Breast epithelium (tissue), 4 donors: ENCODE measurements at regions not wholly inside any gene's neighbourhood (a gene's known extent, or its start where the extent isn't known, plus 50 kb on each side); places are given as distances from the start of the nearest gene placed in this dataset.
A peak's percentile ranks its signal among the peaks of the same experiment; 100 is the strongest.

ENCODE experiments used
- DNase-seq, 2 donors: peaks; one replicate each; pipeline ENCODE4 v3.0.0-alpha.2; 2019; ENCODE audit warnings: low spot score in 2 of 2
- H3K27ac ChIP-seq, 2 donors: fragments of 200-600 bp; sonication (generic) in 1 of 2; one replicate each; pipeline ENCODE4 v1.5.1; 2016 to 2019; ENCODE audit warnings: mild to moderate bottlenecking in 1 of 2
- H3K27me3 ChIP-seq, 2 donors: fragments of 200-600 bp; sonication (generic) in 1 of 2; one replicate each; pipeline versions ENCODE4 v1.5.1 to v1.6.0; 2017 to 2019; ENCODE audit warnings: control low read depth in 1 of 2, mild to moderate bottlenecking in 1 of 2
- H3K36me3 ChIP-seq: fragments of 200-600 bp; one replicate; pipeline ENCODE4 v1.5.1; 2019
- H3K4me1 ChIP-seq, 2 donors: fragments of 200-600 bp; sonication (generic); one replicate each; pipeline ENCODE4 v1.5.1; 2016 to 2019; ENCODE audit warnings: control low read depth in 1 of 2
- H3K4me3 ChIP-seq, 3 donors: fragments of 200-600 bp; sonication (generic); 1 replicate in 2 of 3; 2 replicates in 1 of 3; pipeline ENCODE4 v1.5.1; 2016 to 2019; ENCODE audit warnings: mild to moderate bottlenecking in 3 of 3, moderate library complexity in 2 of 3
- H3K9me3 ChIP-seq, 2 donors: fragments of 200-600 bp; sonication (generic) in 1 of 2; one replicate each; pipeline ENCODE4 v1.5.1; 2016 to 2019; ENCODE audit warnings: control low read depth in 1 of 2
- POLR2A ChIP-seq: fragments of 450-650 bp; IDR thresholded peaks from one replicate; pipeline ENCODE4 v1.6.1; 2016; ENCODE audit warnings: antibody characterized with exemption, mild to moderate bottlenecking, moderate library complexity
- POLR2AphosphoS5 ChIP-seq, 3 donors: sonication (generic); formaldehyde crosslinking; IDR thresholded peaks; one replicate each; pipeline ENCODE4 v1.6.1; 2017; ENCODE audit warnings: antibody characterized with exemption in 3 of 3
- intact Hi-C: fragments of 100-400 bp; cut with DNase I; formaldehyde crosslinking; loops from one replicate; pipeline ENCODE4 v1.15.1; 2023; ENCODE audit warnings: low total_unique reads
- TF ChIP-seq, protein P1 (sequence below), 3 donors: fragments of 450-650 bp; IDR thresholded peaks; one replicate each; pipeline ENCODE4 v1.5.1; 2016 to 2017; ENCODE audit warnings: antibody characterized with exemption in 3 of 3, mild to moderate bottlenecking in 3 of 3, moderate library complexity in 3 of 3

DNA sequence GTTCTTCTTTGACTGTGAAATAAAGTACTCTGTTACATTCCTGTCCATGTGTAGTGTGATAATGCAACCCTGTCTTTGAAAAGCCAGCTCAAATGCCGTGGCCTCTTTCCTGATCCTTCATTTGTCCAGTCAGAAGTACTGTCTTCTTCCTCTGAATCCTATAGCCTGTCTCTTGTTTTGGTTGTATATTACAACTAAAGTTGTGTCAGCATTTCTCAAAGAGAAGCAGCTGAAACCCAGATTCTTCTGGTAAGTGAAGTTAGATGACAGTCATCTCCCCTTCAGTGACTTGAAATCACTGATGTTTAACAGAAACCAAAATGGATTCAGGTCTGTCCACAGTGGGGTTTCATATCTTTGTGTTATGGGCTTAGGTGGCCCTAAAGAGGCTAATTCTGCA, 196.2 kb downstream of the PCSK1 start:
- Histone ChIP-seq H3K36me3 (peaks cover 4% of the 10 kb centered on the region), H3K4me1 (no peaks in the 10 kb centered on the region), H3K4me3 (no peak overlapping the region), H3K9me3 (no peaks in the 10 kb centered on the region), H3K27me3 (no peaks in the 10 kb centered on the region), H3K27ac (no peak overlapping the region)
- no peak for TF ChIP-seq POLR2AphosphoS5 (IDR thresholded peaks at IDR 0.05)
- TF ChIP-seq POLR2A = no peak
- TF ChIP-seq, protein P1, sequence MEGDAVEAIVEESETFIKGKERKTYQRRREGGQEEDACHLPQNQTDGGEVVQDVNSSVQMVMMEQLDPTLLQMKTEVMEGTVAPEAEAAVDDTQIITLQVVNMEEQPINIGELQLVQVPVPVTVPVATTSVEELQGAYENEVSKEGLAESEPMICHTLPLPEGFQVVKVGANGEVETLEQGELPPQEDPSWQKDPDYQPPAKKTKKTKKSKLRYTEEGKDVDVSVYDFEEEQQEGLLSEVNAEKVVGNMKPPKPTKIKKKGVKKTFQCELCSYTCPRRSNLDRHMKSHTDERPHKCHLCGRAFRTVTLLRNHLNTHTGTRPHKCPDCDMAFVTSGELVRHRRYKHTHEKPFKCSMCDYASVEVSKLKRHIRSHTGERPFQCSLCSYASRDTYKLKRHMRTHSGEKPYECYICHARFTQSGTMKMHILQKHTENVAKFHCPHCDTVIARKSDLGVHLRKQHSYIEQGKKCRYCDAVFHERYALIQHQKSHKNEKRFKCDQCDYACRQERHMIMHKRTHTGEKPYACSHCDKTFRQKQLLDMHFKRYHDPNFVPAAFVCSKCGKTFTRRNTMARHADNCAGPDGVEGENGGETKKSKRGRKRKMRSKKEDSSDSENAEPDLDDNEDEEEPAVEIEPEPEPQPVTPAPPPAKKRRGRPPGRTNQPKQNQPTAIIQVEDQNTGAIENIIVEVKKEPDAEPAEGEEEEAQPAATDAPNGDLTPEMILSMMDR (IDR thresholded peaks at IDR 0.05) = no peak
- intact Hi-C loops = no loop called here
- DNase-seq = no peak

DNA sequence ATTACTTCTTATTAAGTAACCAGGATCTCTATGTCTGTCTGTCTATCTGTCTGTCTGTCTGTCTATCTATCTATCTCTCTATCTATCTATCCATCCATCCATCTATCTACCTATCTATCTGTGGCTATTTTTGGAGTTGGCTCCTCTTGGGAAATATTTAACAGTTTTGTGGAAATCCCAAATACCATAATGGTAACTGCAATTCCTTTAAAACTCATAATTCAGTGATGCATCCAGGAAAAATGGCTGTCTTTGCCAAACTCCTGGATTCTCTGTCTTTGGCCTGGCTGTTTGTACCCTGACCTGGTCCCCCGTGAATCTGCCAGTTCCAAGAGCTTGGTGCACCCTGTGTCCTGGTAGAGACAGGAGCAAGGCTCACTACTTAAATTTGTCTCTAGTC, 197.0 kb downstream of the PCSK1 start:
- no peaks in the 10 kb centered on the region for H3K27me3 ChIP-seq
- no peak for TF ChIP-seq POLR2A
- no peak for TF ChIP-seq POLR2AphosphoS5 (IDR thresholded peaks at IDR 0.05)
- TF ChIP-seq, protein P1 (IDR thresholded peaks at IDR 0.05) = no peak
- DNase-seq = no peak
- H3K27ac ChIP-seq = peak overlapping the region; percentile 51 to 52
- H3K9me3 ChIP-seq = no peaks in the 10 kb centered on the region
- H3K36me3 ChIP-seq = peaks cover 4% of the 10 kb centered on the region
- no peaks in the 10 kb centered on the region for H3K4me1 ChIP-seq
- intact Hi-C loops = no loop called here
- no peak overlapping the region for H3K4me3 ChIP-seq

DNA sequence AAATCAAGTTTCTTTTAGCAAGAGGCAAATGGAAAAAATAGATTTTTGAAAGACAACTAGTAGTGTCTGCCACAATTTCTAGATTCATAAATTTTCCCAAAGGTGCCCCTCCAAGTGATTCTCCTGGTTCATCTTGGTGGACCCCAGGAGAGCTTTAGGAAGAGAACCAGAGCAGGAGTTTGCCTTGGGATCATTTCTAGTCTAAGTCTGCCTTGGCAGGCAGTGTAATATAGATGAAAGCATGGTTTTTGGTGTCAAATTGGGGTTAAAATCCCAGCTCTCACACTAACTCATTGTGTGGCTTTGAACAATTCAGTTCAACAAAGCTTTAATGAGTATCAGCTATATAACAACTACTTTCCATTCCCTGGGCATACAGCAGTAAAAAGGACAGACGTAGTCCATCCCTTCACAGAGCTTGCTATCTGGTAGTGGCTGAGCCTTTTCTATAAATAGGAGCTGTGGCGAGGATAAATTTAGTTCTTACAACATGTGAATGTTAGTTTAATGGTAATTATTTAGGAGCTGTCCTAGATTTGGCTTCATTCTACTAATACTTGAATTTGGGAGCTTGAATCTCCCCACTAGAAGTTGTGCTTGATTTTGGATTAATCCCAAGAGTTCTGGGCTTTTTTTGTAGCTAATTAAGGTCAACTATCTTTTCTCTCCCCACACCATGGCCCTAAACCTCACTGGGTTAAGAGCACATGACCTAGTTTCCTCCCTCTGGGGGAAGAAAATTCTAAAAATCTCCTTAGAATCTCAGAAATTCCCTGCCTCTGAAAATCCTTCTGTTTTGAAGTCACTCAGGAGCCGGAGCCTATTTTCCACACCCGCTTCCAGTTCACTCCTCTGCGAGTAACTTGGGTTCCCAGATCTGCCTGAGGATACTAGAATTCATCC, 197.8 kb downstream of the PCSK1 start:
- no peak for DNase-seq
- Histone ChIP-seq H3K27ac (peak overlapping the region; percentile 51 to 52), H3K4me3 (no peak overlapping the region), H3K36me3 (peaks cover 4% of the 10 kb centered on the region), H3K9me3 (no peaks in the 10 kb centered on the region), H3K27me3 (no peaks in the 10 kb centered on the region), H3K4me1 (no peaks in the 10 kb centered on the region)
- intact Hi-C loops = no loop called here
- TF ChIP-seq POLR2A (no peak), POLR2AphosphoS5 (IDR thresholded peaks at IDR 0.05) (no peak)
- TF ChIP-seq, protein P1 (IDR thresholded peaks at IDR 0.05) = no peak

DNA sequence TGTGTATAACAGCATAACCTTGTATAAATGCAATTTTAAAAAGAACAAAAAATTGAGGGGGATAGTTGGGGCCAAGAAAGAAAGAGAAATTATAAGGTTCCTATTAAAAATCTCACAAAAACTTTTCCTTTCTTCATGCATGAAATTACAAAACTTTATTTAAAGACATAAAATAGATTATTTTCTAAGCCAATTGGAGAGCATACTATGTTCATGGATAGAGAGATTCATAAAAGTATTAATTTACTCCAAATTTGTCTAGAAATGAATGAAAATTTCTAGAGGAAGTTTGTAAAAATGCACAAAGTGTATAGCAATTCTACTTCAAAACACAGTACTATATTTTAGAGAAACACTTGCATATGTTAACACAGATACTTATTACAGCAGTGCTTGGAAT, 200.4 kb downstream of the PCSK1 start:
- Histone ChIP-seq H3K4me3 (no peak overlapping the region), H3K27ac (no peak overlapping the region), H3K36me3 (peaks cover under 1% of the 10 kb centered on the region), H3K4me1 (no peaks in the 10 kb centered on the region), H3K9me3 (no peaks in the 10 kb centered on the region), H3K27me3 (no peaks in the 10 kb centered on the region)
- TF ChIP-seq POLR2AphosphoS5 (IDR thresholded peaks at IDR 0.05) (no peak), POLR2A (no peak)
- TF ChIP-seq, protein P1 (IDR thresholded peaks at IDR 0.05) = no peak
- intact Hi-C loops = no loop called here
- DNase-seq = no peak

DNA sequence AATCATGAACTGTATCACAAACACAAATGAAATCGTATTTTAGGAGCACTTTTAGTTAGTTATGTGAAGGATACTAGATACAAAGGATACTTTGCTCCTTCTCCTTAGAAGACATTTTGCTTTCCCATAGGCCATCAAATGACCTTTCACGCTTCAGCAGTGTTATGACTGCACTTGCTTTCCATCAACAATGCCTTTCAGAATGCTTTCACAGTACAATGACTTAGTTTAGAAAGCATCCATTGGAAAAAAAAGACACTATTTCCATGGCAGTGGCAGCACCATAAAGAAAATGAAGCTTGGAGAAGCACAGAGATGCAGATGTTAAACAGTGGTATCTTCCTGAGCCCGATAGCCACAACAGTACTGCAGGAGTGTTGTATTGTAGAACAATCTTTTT, 203.9 kb downstream of the PCSK1 start:
- no peak for DNase-seq
- intact Hi-C loops = no loop called here
- no peak for TF ChIP-seq POLR2A
- TF ChIP-seq, protein P1 (IDR thresholded peaks at IDR 0.05) = no peak
- TF ChIP-seq POLR2AphosphoS5 (IDR thresholded peaks at IDR 0.05) = no peak
- Histone ChIP-seq H3K4me3 (no peak overlapping the region), H3K36me3 (no peaks in the 10 kb centered on the region), H3K9me3 (no peaks in the 10 kb centered on the region), H3K4me1 (no peaks in the 10 kb centered on the region), H3K27me3 (no peaks in the 10 kb centered on the region), H3K27ac (no peak overlapping the region)
